ENCODE measurements at regions not wholly inside any gene's neighbourhood (a gene's known extent, or its start where the extent isn't known, plus 50 kb on each side); places are given as distances from the start of the nearest gene placed in this dataset.

GRCh38 chr5:135087950-135088349 is 53.9 kb upstream of the PITX1 start:
- no peak for TF ChIP-seq CTCF (conservative IDR thresholded peaks at IDR 0.05; ENCODE audit: low read depth, low read length)
- no peak overlapping the region for H3K4me3 ChIP-seq (ENCODE audit: low read length)
- DNase-seq (ENCODE audit: low read depth): no peak

- no peak for DNase-seq (ENCODE audit: low read depth)
- H3K4me3 ChIP-seq (ENCODE audit: low read length): no peak overlapping the region
- TF ChIP-seq CTCF (conservative IDR thresholded peaks at IDR 0.05; ENCODE audit: low read depth, low read length): no peak
These were observed 52.1 kb upstream of the PITX1 start for GRCh38 chr5:135085936-135086725.

DNA sequence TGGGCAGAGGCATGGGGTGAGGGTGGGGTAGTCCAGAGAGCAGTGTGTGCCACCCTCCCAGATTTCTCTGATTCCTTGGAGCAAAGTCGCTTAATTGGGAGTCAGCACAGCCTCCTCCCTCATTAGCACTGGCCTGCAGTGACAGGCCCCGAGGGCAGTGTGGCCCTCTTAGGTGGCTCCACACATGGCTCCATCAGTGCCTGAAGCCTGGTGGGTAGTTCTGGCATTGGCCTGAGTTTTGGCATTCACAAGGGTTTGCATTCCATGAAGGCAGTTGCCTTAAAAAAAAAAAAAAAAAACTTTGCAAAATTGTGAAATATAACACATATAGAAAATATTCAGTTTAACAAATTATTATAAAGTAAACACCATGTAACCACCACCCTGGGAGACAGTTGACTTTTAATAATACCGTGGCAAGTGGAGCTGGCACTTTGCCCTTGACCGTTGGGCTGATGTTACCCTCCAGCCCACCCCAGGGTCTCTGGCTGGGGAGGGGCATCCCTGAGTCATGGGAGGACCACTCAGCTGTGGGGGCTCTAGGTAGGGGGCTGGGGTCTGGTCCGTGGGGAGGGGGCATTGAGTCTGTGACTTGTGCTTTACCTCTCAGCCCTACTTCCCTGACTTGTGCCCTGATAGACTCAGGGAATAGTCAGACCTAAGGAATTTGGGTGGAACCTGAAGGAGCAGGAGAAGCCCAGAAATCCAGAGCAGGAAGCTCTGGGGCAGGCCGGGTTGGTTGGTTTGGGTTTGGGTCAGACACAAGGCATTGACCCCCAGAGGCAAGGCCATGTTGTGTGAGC is 51.3 kb upstream of the PITX1 start:
- TF ChIP-seq CTCF (conservative IDR thresholded peaks at IDR 0.05; ENCODE audit: low read depth, low read length): no peak
- no peak for DNase-seq (ENCODE audit: low read depth)
- H3K4me3 ChIP-seq (ENCODE audit: low read length): no peak overlapping the region

Data from retinal pigment epithelial cell (primary cell).